HEK293T (cell line): ENCODE measurements at regions not wholly inside any gene's neighbourhood (a gene's known extent, or its start where the extent isn't known, plus 50 kb on each side); places are given as distances from the start of the nearest gene placed in this dataset.

Experiments
- CTCF ChIA-PET: fragments of 350-600 bp; formaldehyde crosslinking; extraction: SDS; loops from one replicate; lab custom pipeline; 2021; ENCODE audit warnings: antibody characterized with exemption, inconsistent platforms; lab: Yijun Ruan, JAX
- POLR2A ChIA-PET: fragments of 350-600 bp; formaldehyde crosslinking; extraction: SDS; loops from one replicate; lab custom pipeline; 2020; ENCODE audit warnings: antibody characterized with exemption, inconsistent platforms; lab: Yijun Ruan, JAX
- DNase-seq: peaks from one replicate; pipeline ENCODE4 v3.0.0; 2012; ENCODE audit warnings: mixed read lengths; ENCODE audit errors: extremely low spot score
- ARNT ChIP-seq: fragments of 450-650 bp; IDR thresholded peaks from 2 replicates; pipeline ENCODE4 v1.6.1; 2017; ENCODE audit warnings: mild to moderate bottlenecking
- BHLHE40 ChIP-seq: fragments of 450-650 bp; IDR thresholded peaks from 2 replicates; pipeline ENCODE4 v1.6.1; 2016; ENCODE audit warnings: mild to moderate bottlenecking, moderate library complexity, borderline replicate concordance
- CTBP1 ChIP-seq: fragments of 450-650 bp; IDR thresholded peaks from 2 replicates; pipeline ENCODE4 v1.6.1; 2016; ENCODE audit warnings: borderline replicate concordance
- ELF4 ChIP-seq: fragments of 450-650 bp; IDR thresholded peaks from 2 replicates; pipeline ENCODE4 v1.6.1; 2017; ENCODE audit warnings: antibody characterized with exemption
- FOXA1 ChIP-seq: fragments of 450-650 bp; IDR thresholded peaks from 2 replicates; pipeline ENCODE4 v1.6.1; 2016; ENCODE audit warnings: mild to moderate bottlenecking
- FOXK2 ChIP-seq: fragments of 450-650 bp; IDR thresholded peaks from 2 replicates; pipeline ENCODE4 v1.6.1; 2016; ENCODE audit warnings: mild to moderate bottlenecking
- FOXM1 ChIP-seq: fragments of 450-650 bp; IDR thresholded peaks from 2 replicates; pipeline ENCODE4 v1.6.1; 2017; ENCODE audit warnings: mild to moderate bottlenecking, borderline replicate concordance
- HDGF ChIP-seq: fragments of 450-650 bp; IDR thresholded peaks from 2 replicates; pipeline ENCODE4 v1.6.1; 2017; ENCODE audit warnings: antibody characterized with exemption, borderline replicate concordance
- L3MBTL2 ChIP-seq: fragments of 450-650 bp; conservative IDR thresholded peaks from 2 replicates; pipeline ENCODE4 v1.6.1; 2016; ENCODE audit warnings: mild to moderate bottlenecking
- LEF1 ChIP-seq: fragments of 450-650 bp; IDR thresholded peaks from 2 replicates; pipeline ENCODE4 v1.6.1; 2017; ENCODE audit warnings: mild to moderate bottlenecking, borderline replicate concordance
- NFRKB ChIP-seq: fragments of 450-650 bp; IDR thresholded peaks from 2 replicates; pipeline ENCODE4 v1.6.1; 2016; ENCODE audit warnings: mild to moderate bottlenecking, moderate library complexity
- SP1 ChIP-seq: fragments of 450-650 bp; IDR thresholded peaks from 2 replicates; pipeline ENCODE4 v1.6.1; 2017
- SUZ12 ChIP-seq: fragments of 450-650 bp; IDR thresholded peaks from 2 replicates; pipeline ENCODE4 v1.6.1; 2016; ENCODE audit warnings: mild to moderate bottlenecking
- TARDBP ChIP-seq: fragments of 450-650 bp; IDR thresholded peaks from 2 replicates; pipeline ENCODE4 v1.6.1; 2016
- ZNF384 ChIP-seq: fragments of 450-650 bp; IDR thresholded peaks from 2 replicates; pipeline ENCODE4 v1.6.1; 2016
- TF ChIP-seq, protein P1 (sequence below): fragments of 450-650 bp; IDR thresholded peaks from 2 replicates; pipeline ENCODE4 v1.6.1; 2016

DNA sequence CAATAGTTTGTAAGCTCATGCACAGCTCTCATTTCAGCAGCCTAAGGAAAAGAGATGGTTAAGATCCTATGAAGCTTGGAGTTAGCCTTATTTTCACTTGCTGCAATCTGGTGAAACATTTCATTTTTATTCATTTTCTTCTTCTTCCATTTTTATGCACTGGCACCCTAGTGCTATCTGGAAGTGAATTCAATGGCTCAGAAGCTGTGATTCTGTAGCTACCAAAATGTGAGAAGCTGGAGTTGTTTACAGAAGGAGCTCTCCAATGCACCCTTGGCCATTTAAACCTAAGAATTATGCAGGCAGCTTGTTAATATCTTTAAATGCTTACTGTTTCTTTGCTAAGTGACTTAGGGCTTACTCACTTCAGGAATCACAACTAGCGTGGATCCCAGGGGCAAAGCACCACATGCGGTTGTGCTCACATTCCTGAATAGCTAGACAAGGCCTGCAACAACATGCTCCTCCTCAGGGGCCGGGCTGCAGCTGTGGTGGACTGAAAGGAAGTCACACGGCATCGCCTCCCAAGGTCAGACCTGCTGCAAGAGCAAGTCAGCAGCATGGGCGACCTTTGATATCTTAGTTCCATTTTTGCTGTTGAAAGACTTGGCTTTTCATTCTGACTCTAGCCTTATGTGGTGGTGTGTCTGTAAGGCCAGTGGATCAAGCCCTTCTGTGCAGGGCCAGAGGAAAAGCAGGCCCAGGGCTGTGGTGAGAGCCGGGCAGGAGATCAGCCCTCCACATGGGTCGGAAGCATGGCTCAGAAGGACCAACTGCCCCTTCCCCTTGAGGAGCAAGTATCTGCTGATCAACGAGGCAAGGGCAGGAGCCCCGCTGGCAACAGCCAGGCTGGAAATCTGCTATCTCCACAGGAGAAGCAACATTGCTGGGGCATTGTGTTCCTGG is 91.9 kb upstream of the MBL2 start:
- ChIA-PET POLR2A (no interaction called here), CTCF (interaction anchor here (0.9 kb wide), 1 partner anchor 47 kb away, joined by 4 read pairs; no protein-coding TSS in a partner anchor)
- no peak for DNase-seq
- TF ChIP-seq ARNT (no peak), NFRKB (no peak), FOXA1 (no peak), ZNF384 (no peak), SUZ12 (no peak)
- TF ChIP-seq, protein P1, sequence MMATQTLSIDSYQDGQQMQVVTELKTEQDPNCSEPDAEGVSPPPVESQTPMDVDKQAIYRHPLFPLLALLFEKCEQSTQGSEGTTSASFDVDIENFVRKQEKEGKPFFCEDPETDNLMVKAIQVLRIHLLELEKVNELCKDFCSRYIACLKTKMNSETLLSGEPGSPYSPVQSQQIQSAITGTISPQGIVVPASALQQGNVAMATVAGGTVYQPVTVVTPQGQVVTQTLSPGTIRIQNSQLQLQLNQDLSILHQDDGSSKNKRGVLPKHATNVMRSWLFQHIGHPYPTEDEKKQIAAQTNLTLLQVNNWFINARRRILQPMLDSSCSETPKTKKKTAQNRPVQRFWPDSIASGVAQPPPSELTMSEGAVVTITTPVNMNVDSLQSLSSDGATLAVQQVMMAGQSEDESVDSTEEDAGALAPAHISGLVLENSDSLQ, result no peak

DNA sequence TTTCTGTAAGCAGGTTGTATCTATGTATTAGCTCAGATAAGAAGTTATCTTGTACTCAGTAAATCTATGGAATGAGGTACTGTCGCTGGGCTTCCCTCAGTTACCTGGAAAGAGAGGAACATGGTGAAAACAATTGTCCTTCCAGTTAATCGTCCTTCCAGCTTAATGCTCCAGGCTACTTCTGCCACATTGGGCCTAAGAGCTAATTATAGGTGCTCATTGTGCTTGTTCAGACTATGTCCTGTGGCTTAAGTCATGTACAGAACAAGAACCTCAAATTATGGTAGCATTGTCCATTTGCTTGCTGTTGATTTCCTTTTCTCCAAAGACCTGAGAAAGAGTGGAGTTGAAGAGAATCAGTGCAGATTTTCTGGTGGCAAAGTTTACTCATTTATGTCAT is 86.1 kb upstream of the MBL2 start:
- ChIA-PET POLR2A (no interaction called here), CTCF (no interaction called here)
- DNase-seq, result no peak
- no peak for TF ChIP-seq FOXM1
- TF ChIP-seq FOXK2, result no peak
- TF ChIP-seq SUZ12, result no peak
- TF ChIP-seq CTBP1, result no peak
- no peak for TF ChIP-seq L3MBTL2
- TF ChIP-seq, protein P1, result no peak
- TF ChIP-seq ZNF384, result no peak
- no peak for TF ChIP-seq FOXA1
- no peak for TF ChIP-seq BHLHE40
- TF ChIP-seq ELF4, result no peak
- no peak for TF ChIP-seq TARDBP
- no peak for TF ChIP-seq LEF1
- no peak for TF ChIP-seq ARNT
- TF ChIP-seq SP1, result no peak
- no peak for TF ChIP-seq NFRKB
- no peak for TF ChIP-seq HDGF

DNA sequence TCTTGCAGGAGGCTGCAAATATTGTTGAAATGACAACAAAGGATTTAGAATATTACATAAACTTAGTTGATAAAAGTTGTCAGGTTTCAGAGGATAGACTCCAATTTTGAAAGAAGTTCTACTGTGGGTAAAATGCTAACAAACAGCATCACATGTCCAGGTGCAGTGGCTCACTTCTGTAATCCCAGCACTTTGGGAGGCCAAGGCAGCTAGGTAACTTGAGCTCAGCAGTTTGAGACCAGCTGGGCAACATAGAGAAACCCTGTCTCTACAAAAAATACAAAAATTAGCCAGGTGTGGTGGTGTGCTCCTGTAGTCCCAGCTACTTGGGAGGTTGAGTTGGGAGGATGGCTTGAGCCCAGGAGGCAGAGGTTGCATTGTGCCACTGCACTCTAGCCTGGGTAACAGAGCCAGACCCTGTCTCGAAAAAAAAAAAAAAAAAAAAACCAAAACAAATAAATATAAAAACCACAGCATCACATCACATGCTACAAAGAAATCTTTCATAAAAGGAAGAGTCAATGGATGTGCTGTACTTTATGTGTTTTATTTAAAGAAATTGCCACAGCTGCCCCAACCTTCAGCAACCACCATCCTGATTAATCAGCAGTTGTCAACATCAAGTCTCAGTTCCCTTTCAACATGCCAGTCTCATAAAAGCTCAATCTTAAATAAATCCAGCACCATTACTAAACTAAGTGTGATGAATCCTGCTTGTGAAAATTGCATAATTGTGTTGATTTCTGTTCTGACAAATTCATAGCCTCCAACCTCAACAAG is 83.2 kb upstream of the MBL2 start:
- no peak for DNase-seq
- CTCF ChIA-PET, result no interaction called here
- no peak for TF ChIP-seq CTBP1
- no peak for TF ChIP-seq L3MBTL2
- no peak for TF ChIP-seq SP1
- no peak for TF ChIP-seq ARNT
- TF ChIP-seq ELF4, result no peak
- TF ChIP-seq, protein P1, result no peak
- TF ChIP-seq TARDBP, result no peak
- no peak for TF ChIP-seq SUZ12
- no peak for TF ChIP-seq FOXA1
- TF ChIP-seq HDGF, result no peak
- no peak for TF ChIP-seq FOXK2
- POLR2A ChIA-PET, result no interaction called here

DNA sequence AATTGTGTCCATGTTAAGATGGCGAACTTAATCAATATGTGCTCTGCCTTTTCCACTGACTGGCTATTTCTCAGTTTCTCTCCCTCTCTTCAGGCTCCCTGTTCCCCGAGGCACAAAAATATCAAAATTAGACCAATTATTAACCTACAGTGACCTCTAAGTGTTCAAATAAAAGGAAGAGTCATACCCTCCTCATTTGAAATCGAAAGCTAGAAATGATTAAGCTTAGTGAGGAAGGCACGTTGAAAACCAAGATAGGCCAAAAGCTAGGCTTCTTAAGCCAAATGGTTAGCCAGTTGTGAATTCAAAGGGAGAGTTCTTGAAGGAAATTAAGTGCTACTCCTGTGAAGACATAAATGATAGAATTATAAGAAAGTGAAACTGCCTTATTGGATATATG is 81.1 kb upstream of the MBL2 start:
- CTCF ChIA-PET, result no interaction called here
- no peak for DNase-seq
- POLR2A ChIA-PET, result no interaction called here
- TF ChIP-seq ELF4 (no peak), ARNT (no peak), HDGF (no peak), SUZ12 (no peak), FOXA1 (no peak), BHLHE40 (no peak), L3MBTL2 (no peak), LEF1 (no peak), FOXK2 (no peak), FOXM1 (no peak), TARDBP (no peak), NFRKB (no peak)

DNA sequence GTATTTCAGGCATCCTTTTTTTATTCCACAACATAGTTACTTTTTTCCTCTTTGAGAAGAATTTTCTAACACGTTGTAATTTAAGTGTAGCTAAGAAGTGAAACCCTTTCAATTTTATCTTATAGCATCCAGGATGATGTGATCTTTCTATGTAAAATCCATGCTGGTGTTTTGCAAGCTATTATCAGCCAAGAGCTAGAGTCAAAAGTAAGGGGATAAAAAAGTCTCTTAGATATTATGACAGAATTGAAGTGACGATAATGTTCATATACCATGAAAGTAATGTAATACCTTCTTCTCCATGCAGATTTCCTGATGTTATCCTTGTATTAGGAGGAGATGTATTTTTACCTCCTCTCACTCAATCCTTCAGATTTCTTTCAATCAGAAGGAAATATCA is 64.2 kb upstream of the MBL2 start:
- ChIA-PET POLR2A (no interaction called here), CTCF (no interaction called here)
- no peak for TF ChIP-seq FOXA1
- no peak for TF ChIP-seq LEF1
- no peak for TF ChIP-seq SUZ12
- TF ChIP-seq ELF4, result no peak
- TF ChIP-seq TARDBP, result no peak
- no peak for TF ChIP-seq HDGF
- TF ChIP-seq NFRKB, result no peak
- TF ChIP-seq, protein P1, result no peak
- no peak for TF ChIP-seq ZNF384
- no peak for TF ChIP-seq BHLHE40
- no peak for TF ChIP-seq SP1
- TF ChIP-seq L3MBTL2, result no peak
- TF ChIP-seq CTBP1, result no peak
- no peak for TF ChIP-seq ARNT
- no peak for DNase-seq
